HG02852 (cell line): ENCODE measurements at regions not wholly inside any gene's neighbourhood (a gene's known extent, or its start where the extent isn't known, plus 50 kb on each side); places are given as distances from the start of the nearest gene placed in this dataset.
A peak's percentile ranks its signal among the peaks of the same experiment; 100 is the strongest.

Experiments used
- ATAC-seq: cut with Tn5 transposase; IDR thresholded peaks from one replicate; pipeline ENCODE4 v1.9.1; 2021; ENCODE audit warnings: mild to moderate bottlenecking, moderate library complexity; ENCODE audit not compliant: unreplicated experiment

DNA sequence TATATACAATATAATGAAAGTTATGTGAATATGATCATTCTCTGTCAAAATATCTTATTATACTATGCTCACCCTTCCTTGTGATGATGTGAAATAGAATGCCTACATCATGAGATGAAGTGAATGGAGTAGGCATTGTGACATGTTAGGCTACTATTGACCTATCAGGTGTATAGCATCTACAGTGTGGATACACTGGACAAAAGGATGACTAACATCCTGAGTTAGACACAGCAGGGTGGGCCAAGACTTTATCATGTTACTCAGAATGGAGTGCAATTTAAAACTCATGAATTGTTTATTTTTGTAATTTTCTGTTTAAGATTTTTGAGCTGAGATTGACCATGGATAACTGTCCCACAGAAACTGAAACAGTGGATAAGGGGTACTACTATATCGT is 53.4 kb upstream of the NAV3 start:
- no peak for ATAC-seq

GRCh38 chr12:77774761-77775160 is 55.9 kb upstream of the NAV3 start:
- ATAC-seq = no peak

GRCh38 chr12:77772676-77773298 is 57.9 kb upstream of the NAV3 start:
- no peak for ATAC-seq

DNA sequence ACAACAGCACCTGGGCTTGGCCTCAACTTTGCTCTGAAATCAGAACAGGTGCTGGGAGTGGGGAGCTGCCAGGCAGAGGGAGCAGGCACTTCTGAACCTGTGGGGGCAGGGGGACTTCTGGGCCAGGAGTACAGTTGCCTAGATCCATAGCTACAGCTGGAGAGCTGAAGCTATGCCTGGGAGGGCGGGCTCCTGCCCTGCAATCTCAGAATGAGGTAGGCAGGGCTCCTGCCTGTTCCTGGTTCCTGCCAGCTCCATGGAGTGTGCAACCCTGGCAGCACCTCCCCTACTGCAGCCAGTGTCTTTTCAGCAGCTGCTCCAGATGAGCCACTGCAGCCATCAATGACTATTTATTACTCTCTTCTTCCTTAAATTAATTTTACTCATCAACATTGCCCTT is 62.1 kb upstream of the NAV3 start:
- ATAC-seq = no peak

GRCh38 chr12:77767756-77768343 is 62.8 kb upstream of the NAV3 start:
- ATAC-seq = no peak

- no peak for ATAC-seq
These were observed 63.4 kb upstream of the NAV3 start for GRCh38 chr12:77767335-77767734.

DNA sequence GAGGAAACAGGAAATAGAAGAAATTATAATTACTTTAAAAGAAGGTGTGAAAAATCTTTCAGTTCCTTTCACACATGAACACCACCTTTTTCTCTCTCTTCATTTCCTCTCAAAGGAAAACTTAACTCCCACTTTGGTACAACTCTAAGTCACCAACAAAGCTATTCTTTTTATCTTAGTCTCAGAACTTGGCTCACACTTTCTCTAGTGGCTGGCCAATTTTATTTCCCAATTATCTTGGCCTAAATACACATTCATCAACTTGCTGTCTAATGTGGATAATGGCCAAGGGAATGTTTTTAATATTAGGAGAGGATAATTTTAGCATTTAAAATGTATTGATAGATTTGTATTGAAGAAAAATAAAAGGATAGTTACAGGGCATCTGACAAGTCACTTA is 64.5 kb upstream of the NAV3 start:
- no peak for ATAC-seq

- no peak for ATAC-seq
These were observed 69.4 kb upstream of the NAV3 start for GRCh38 chr12:77761286-77761685.

DNA sequence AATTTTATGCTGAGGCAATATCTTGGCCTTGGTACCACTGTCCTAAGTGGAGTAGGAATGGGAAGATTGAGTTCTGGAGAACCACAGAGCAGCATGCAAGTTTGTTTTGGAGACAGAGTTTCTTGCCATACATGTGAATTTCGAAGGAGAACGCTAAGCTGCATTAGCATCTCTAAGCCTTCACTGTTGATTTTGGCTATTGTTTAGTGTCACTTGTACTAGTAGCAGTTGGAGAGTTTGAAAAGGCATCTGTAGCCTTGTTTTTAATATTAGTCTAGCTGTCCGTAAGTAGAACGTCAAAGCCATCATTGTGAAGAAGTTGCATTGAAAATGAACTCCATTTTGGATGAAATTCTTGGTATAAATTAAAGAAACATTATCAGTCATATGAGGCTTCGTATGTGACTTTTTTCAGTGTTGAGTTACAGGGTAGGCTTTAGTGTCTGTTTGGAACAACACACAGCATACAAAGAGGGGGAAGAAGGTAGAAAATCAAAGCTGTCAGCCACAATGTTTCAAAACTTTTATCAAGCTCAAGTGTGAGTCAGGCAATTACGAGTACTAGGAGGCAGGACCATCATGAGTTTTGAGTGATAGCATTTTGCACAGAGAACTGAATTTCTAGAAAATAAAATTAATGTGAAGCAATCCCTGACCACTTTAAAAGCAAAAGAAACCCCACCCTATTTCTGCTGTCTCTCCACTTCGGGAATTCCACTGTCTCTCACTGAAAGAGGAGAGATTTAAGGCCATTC is 70.2 kb upstream of the NAV3 start:
- ATAC-seq = no peak

DNA sequence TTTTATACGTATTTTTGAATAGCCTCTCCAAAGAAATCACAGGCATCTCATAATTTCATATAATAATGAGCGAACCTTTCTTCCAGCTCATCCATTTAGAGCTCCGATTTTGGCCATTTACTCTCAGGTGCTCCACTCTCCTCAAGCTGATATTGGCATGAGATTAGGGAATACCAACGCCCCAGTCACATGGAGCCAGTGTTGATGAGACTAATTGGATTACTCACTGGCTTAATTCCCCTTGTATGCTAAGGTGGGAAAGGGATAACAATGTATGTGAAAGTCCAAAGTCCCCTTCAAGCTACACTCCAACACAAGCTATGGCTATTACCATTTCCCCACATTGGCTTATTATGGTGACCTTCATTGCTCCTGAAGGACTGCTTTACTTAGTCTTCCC is 76.6 kb upstream of the NAV3 start:
- ATAC-seq = no peak

- no peak for ATAC-seq
These were observed 78.8 kb upstream of the NAV3 start for GRCh38 chr12:77751939-77752338.

- peak; percentile 100 for ATAC-seq
These were observed 84.6 kb upstream of the NAV3 start for GRCh38 chr12:77746096-77746495.

DNA sequence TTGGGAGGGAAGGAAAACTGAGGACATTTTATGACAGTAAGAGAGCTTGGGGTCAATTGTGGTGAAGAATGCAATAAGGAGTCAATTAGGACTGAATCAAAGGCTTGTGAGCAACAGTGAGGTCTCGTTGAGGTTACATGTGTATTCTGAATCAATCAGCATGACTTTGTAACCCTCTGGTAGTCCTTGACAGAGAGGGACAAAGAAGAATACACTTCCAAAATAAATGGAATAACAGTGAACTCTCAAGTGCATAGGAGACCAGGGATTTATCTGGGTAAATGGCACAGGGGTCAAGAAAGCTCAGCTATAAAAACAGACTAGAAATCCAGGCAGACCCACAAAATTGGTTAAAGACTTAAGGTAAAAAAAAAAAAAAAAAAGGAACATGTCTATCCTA is 85.1 kb upstream of the NAV3 start:
- ATAC-seq = no peak

- no peak for ATAC-seq
These were observed 88.1 kb upstream of the NAV3 start for GRCh38 chr12:77742631-77743030.

DNA sequence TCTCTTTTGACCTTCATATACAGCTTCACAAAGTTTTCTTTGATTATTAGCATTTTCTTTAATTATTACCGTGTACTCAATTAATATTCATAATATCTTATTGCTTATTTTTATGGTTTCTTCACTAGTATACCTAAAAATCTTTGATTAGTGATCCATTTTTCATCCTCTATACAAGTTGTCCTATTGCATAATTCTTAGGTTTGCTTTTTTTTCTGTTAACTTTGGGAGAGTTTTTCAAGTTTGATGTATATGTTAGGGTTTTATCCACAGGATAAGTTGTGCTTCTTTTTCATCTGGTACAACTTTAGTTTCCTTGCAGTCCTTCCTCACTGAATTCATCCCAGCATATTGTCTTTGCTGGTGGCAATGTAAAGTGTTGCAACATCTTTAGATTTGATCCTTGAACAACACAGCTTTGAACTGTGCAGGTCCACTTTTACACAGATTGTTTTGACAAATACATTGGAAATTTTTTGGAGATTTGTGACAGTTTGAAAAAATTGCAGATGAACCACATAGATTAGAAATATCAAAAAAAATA is 88.6 kb upstream of the NAV3 start:
- ATAC-seq = no peak

GRCh38 chr12:77736219-77736965 is 94.3 kb upstream of the NAV3 start:
- ATAC-seq = no peak

- no peak for ATAC-seq
These were observed 96.3 kb upstream of the NAV3 start for GRCh38 chr12:77734214-77734883.

GRCh38 chr12:77728018-77728417 is 102.7 kb upstream of the NAV3 start:
- no peak for ATAC-seq

DNA sequence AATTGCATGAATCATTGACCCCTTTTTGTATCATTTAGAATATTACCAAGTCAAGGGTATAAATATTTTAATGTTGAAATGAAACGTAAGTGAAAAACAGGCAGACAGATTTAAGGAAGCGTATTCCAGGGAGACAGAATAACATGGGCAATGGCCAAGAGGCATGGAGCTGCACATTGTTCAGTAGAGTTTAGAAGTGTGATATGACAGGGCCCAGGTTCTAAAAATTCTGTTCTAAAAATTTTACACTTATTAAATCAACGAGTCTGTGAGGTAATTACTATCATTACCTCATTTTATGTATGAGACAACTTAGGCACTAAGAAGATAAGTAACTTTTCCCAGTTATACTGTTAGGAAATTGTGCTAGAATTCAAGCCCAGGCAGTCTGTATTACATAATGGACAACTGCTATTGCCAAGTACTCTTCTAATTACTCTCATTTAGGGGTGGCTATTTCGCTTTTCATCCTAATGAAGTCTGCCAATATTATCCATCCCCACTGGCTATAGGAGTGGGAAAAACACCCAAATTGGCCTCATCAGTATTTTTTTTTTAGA is 103.2 kb upstream of the NAV3 start:
- ATAC-seq = no peak

- no peak for ATAC-seq
These were observed 105.1 kb upstream of the NAV3 start for GRCh38 chr12:77725611-77726010.
